T-cell (primary cell): ENCODE measurements at regions not wholly inside any gene's neighbourhood (a gene's known extent, or its start where the extent isn't known, plus 50 kb on each side); places are given as distances from the start of the nearest gene placed in this dataset.

Source experiments
- ATAC-seq, 4 experiments: fragments of 200-7000 bp in 3 of 4; fragments of 150-1000 bp in 1 of 4; cut with Tn5 transposase; replicated peaks in 1 of 4; 1 replicate in 3 of 4; 2 replicates in 1 of 4; pipeline ENCODE4 v1.10.0; 2021; ENCODE audit warnings: moderate library complexity in 3 of 4, mild to moderate bottlenecking in 2 of 4, moderate number of reproducible peaks in 1 of 4
- CTCF ChIA-PET, 2 donors: fragments of 300-600 bp; sonication (Branson Sonifier 250); formaldehyde crosslinking; loops; one replicate each; lab custom pipeline; 2022; ENCODE audit warnings: antibody characterized with exemption in 2 of 2; lab: Charles Lee
- POLR2A ChIA-PET, 2 donors: fragments of 300-600 bp; sonication (Branson Sonifier 250); formaldehyde crosslinking; loops; one replicate each; lab custom pipeline; 2022; ENCODE audit warnings: antibody characterized with exemption in 2 of 2; lab: Charles Lee
- DNase-seq, 35 experiments: peaks; one replicate each; pipeline versions ENCODE4 v3.0.0 to v3.0.0-alpha.2; 2013 to 2023
- H3K27ac ChIP-seq: one replicate; pipeline ENCODE4 v1.5.1; 2013; ENCODE audit warnings: low read length
- H3K27me3 ChIP-seq, 2 experiments: replicated peaks in 1 of 2; 1 replicate in 1 of 2; 2 replicates in 1 of 2; pipeline versions ENCODE4 v1.6.1 to v1.7.0; 2013; ENCODE audit warnings: low read length in 1 of 2, mixed read lengths in 1 of 2; ENCODE audit not compliant: control insufficient read depth in 2 of 2, insufficient read depth in 2 of 2; ENCODE audit errors: extremely low read depth in 1 of 2
- H3K36me3 ChIP-seq, 2 donors: 1 replicate in 1 of 2; 2 replicates in 1 of 2; pipeline versions ENCODE4 v1.6.1 to v1.7.0; 2013; ENCODE audit warnings: low read length in 1 of 2; ENCODE audit not compliant: control insufficient read depth in 2 of 2, insufficient read depth in 1 of 2; ENCODE audit errors: extremely low read depth in 1 of 2
- H3K4me1 ChIP-seq, 2 experiments: 1 replicate in 1 of 2; 2 replicates in 1 of 2; pipeline versions ENCODE4 v1.6.1 to v1.7.0; 2013; ENCODE audit warnings: low read length in 2 of 2, mixed read lengths in 1 of 2; ENCODE audit not compliant: insufficient read depth in 2 of 2, control insufficient read depth in 1 of 2; ENCODE audit errors: extremely low read depth in 1 of 2
- H3K4me3 ChIP-seq, 2 donors: 1 replicate in 1 of 2; 2 replicates in 1 of 2; pipeline versions ENCODE4 v1.5.1 to v1.7.0; 2013; ENCODE audit warnings: mild to moderate bottlenecking in 2 of 2, low read length in 1 of 2, moderate library complexity in 1 of 2; ENCODE audit not compliant: control insufficient read depth in 1 of 2; ENCODE audit errors: extremely low read depth in 1 of 2
- H3K9me3 ChIP-seq: 2 replicates; pipeline ENCODE4 v1.7.0; 2013
- H3K27ac Mint-ChIP-seq, 2 donors: one replicate each; pipeline ENCODE4 v1.8.0; 2020 to 2021; ENCODE audit warnings: mild to moderate bottlenecking in 2 of 2, mixed read lengths in 2 of 2
- H3K27me3 Mint-ChIP-seq, 2 donors: one replicate each; pipeline ENCODE4 v1.8.0; 2021 to 2022; ENCODE audit warnings: mixed read lengths in 2 of 2
- H3K36me3 Mint-ChIP-seq: one replicate; pipeline ENCODE4 v1.8.0; 2021; ENCODE audit warnings: mixed read lengths
- H3K4me1 Mint-ChIP-seq, 3 donors: one replicate each; pipeline ENCODE4 v1.8.0; 2020 to 2022; ENCODE audit warnings: mixed read lengths in 3 of 3, mild to moderate bottlenecking in 1 of 3
- H3K4me3 Mint-ChIP-seq, 3 donors: one replicate each; pipeline ENCODE4 v1.8.0; 2020 to 2022; ENCODE audit warnings: mild to moderate bottlenecking in 3 of 3, mixed read lengths in 3 of 3, moderate library complexity in 3 of 3
- H3K9me3 Mint-ChIP-seq, 3 donors: one replicate each; pipeline ENCODE4 v1.8.0; 2020 to 2022; ENCODE audit warnings: mixed read lengths in 3 of 3
- WGBS: methylation state at CpG from one replicate; pipeline ENCODE4 v1.1.5; 2013; ENCODE audit warnings: missing lambda C conversion rate; ENCODE audit not compliant: insufficient coverage; 5-methylcytosine and 5-hydroxymethylcytosine counted together

DNA sequence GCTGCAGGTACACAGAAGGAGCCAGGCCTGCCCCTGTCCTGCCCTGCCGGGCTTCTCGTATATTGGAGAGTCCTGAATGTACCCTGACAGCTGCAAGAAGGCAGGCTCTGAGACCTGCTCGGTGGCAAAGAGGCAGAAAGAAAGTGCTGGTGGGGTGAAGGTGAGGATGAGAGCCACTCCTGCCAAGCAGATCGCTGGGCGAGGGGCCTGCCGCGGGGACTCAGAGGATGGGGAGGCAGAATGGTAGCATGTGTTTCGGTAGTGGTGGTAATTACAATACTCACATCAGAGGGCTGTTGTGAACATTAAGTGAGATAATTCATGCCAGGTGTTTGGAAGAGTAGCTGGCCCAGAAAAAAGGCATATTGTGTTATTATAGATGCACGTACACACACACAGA lies 56.6 kb upstream of the SLC22A23 start:
- POLR2A ChIA-PET: no interaction called here
- 78% methylated on average over 3 of the region's 9 CpGs for WGBS
- Mint-ChIP-seq H3K27ac (no peak overlapping the region), H3K4me1 (no peaks in the 10 kb centered on the region), H3K9me3 (no peaks in the 10 kb centered on the region), H3K4me3 (no peak overlapping the region), H3K36me3 (no peaks in the 10 kb centered on the region), H3K27me3 (peaks cover 23 to 35% of the 10 kb centered on the region in 2 donors)
- CTCF ChIA-PET: no interaction called here
- H3K27ac ChIP-seq: no peak overlapping the region
- H3K9me3 ChIP-seq: no peaks in the 10 kb centered on the region
- peaks cover 0 to 37% of the 10 kb centered on the region in 2 experiments for H3K27me3 ChIP-seq
- H3K36me3 ChIP-seq: no peaks in the 10 kb centered on the region
- H3K4me1 ChIP-seq: no peaks in the 10 kb centered on the region
- H3K4me3 ChIP-seq: no peak overlapping the region
- no peak for ATAC-seq
- no peak for DNase-seq

DNA sequence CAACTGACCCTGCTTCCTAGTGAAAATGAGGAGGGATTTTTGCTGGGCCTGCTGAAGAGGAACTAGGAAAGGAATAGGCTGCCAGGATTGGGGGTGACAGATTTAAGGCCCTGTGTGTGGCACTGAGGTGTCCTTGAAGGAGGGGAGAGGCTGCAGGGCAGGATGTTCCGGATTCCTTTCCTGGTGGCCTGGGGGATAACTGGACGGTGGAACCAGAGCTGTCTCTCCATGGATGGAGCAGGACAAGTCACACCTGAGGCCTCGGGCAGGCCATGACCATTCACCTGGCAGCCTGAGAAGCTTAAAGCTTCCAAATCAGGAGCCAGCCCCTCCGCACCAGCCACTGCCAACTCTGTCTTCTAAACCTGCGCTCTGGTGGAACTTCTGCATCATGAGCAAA lies 56.0 kb upstream of the SLC22A23 start:
- H3K9me3 Mint-ChIP-seq: no peaks in the 10 kb centered on the region
- no peak overlapping the region for H3K4me3 Mint-ChIP-seq
- no peak overlapping the region for H3K27ac Mint-ChIP-seq
- Histone ChIP-seq H3K4me1 (no peaks in the 10 kb centered on the region), H3K36me3 (no peaks in the 10 kb centered on the region), H3K9me3 (no peaks in the 10 kb centered on the region), H3K27ac (no peak overlapping the region), H3K27me3 (peaks cover 0 to 32% of the 10 kb centered on the region in 2 experiments), H3K4me3 (no peak overlapping the region)
- H3K4me1 Mint-ChIP-seq: no peaks in the 10 kb centered on the region
- WGBS: 76% methylated on average over 5 of the region's 5 CpGs
- peaks cover 20 to 32% of the 10 kb centered on the region in 2 donors for H3K27me3 Mint-ChIP-seq
- CTCF ChIA-PET: no interaction called here
- no peaks in the 10 kb centered on the region for H3K36me3 Mint-ChIP-seq
- POLR2A ChIA-PET: no interaction called here
- DNase-seq (no peak), ATAC-seq (no peak)

DNA sequence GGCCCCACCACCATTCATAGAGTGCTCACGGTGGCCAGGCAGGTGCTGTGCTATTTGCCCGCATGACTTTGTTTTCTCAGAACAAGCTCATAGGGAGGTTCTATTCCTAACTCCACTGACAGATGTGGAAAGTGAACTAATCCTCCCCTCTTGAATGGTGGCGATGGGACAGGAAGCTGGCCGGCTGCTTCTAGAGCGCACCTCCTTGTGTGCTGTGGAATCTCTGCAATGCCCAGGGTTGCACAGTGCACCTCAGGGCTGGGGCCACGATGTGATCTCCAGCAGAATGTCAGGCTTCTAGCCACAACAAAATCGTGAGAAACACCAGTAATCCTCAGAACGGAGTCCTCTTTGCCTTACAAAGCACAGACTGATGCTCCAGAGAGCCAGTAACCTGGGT lies 53.8 kb upstream of the SLC22A23 start:
- peaks cover 20 to 36% of the 10 kb centered on the region in 2 donors for H3K27me3 Mint-ChIP-seq
- ChIA-PET POLR2A (no interaction called here), CTCF (interaction anchor here in 1 of 2 donors (0.6 kb wide), 1 partner anchor 183 kb away, joined by 3 read pairs; no protein-coding TSS in a partner anchor)
- H3K4me1 Mint-ChIP-seq: no peaks in the 10 kb centered on the region
- no peaks in the 10 kb centered on the region for H3K36me3 Mint-ChIP-seq
- Histone ChIP-seq H3K4me1 (no peaks in the 10 kb centered on the region), H3K36me3 (no peaks in the 10 kb centered on the region), H3K9me3 (no peaks in the 10 kb centered on the region), H3K27me3 (peaks cover 0 to 32% of the 10 kb centered on the region in 2 experiments), H3K27ac (no peak overlapping the region), H3K4me3 (no peak overlapping the region)
- H3K9me3 Mint-ChIP-seq: no peaks in the 10 kb centered on the region
- ATAC-seq (no peak), DNase-seq (no peak)
- H3K4me3 Mint-ChIP-seq: no peak overlapping the region
- 74% methylated on average over 3 of the region's 8 CpGs for WGBS
- no peak overlapping the region for H3K27ac Mint-ChIP-seq

DNA sequence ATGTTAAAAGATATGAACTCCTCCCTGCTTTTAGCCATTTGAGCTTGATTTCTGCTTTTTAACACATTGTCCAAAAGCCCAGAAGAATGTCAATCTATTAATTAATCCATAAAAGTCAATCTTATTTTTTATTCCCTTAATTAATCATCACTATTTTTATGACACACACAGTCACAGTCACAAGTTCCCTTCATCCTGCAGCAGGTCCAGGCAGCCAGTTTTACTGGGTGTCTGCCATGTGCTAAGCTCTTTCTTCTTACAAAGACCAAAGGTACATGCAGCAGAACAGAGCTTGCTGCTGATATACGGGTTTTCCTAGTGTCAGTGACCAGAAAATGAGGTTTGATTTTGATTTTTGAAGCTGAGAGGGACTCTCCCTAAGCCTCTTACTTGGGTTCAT lies 53.3 kb upstream of the SLC22A23 start:
- H3K36me3 Mint-ChIP-seq: no peaks in the 10 kb centered on the region
- ChIA-PET POLR2A (no interaction called here), CTCF (no interaction called here)
- no peak overlapping the region for H3K4me3 ChIP-seq
- H3K4me3 Mint-ChIP-seq: no peak overlapping the region
- no peak for ATAC-seq
- no peaks in the 10 kb centered on the region for H3K9me3 Mint-ChIP-seq
- no CpG with 5 or more reads among the region's 1 CpG for WGBS
- DNase-seq: no peak
- H3K4me1 ChIP-seq: no peaks in the 10 kb centered on the region
- H3K4me1 Mint-ChIP-seq: no peaks in the 10 kb centered on the region
- H3K36me3 ChIP-seq: no peaks in the 10 kb centered on the region
- peaks cover 20 to 36% of the 10 kb centered on the region in 2 donors for H3K27me3 Mint-ChIP-seq
- no peaks in the 10 kb centered on the region for H3K9me3 ChIP-seq
- H3K27me3 ChIP-seq: peaks cover 0 to 36% of the 10 kb centered on the region in 2 experiments
- no peak overlapping the region for H3K27ac Mint-ChIP-seq
- no peak overlapping the region for H3K27ac ChIP-seq

DNA sequence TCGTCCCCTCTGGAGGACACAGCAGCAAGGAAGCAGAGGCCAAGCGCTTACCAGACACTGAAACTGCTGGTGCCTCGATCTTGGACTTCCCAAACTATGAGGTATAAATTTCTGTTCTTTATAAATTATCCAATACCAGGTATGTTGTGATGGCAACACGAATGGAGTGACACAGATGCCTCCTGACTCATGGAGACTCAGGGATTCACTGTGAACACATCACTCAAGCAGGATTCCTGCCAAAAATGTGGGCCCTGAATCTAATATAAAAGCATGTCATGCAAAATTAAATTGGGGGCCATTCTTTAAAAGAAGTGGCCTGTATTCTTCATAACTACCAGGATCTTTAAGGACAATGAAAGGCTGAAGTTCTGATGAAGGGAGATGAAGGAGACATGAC lies 52.5 kb upstream of the SLC22A23 start:
- H3K27me3 Mint-ChIP-seq: peaks cover 18 to 31% of the 10 kb centered on the region in 2 donors
- POLR2A ChIA-PET: no interaction called here

DNA sequence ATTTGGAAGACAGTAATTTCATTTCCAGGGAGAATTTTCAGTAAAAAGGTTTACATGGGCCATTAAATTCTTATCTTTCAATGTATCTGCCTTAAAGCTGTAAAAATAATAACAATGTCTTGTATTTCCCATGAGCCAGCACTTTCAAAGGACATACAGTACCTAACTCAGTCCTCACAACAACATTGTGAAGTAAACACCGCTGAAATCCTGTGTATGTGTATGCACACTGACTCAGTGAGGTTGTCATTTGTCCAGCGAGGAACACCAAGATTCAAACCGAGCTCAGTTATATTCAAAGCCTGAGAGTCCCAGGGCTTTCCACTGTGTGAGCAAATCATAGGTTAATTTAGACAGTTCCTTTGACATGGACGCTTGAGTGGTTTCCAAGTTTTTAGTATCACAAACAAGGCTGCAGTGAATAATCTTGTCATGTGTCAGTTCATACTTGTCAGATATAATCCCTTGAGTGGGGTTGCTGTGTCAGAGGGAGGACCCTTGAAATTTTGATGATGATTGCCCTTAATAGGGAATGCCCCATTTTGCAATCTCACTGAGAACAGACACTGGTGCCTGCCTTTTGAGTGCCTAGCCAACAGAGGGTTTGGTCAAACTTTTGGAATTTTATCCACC lies 50.0 kb upstream of the SLC22A23 start:
- ChIA-PET POLR2A (no interaction called here), CTCF (no interaction called here)
- Mint-ChIP-seq H3K27ac (no peak overlapping the region), H3K4me1 (peaks cover 0 to 6% (median 0%) of the 10 kb centered on the region in 3 donors), H3K9me3 (no peaks in the 10 kb centered on the region), H3K4me3 (no peak overlapping the region), H3K36me3 (no peaks in the 10 kb centered on the region), H3K27me3 (peaks cover 13 to 19% of the 10 kb centered on the region in 2 donors)
- DNase-seq: no peak
- Histone ChIP-seq H3K4me1 (no peaks in the 10 kb centered on the region), H3K27ac (no peak overlapping the region), H3K9me3 (no peaks in the 10 kb centered on the region), H3K4me3 (no peak overlapping the region), H3K27me3 (peaks cover 0 to 12% of the 10 kb centered on the region in 2 experiments), H3K36me3 (no peaks in the 10 kb centered on the region)
- no peak for ATAC-seq
- WGBS: 70% methylated on average over 3 of the region's 4 CpGs

More for the DNA sequence above, 52.5 kb upstream of the SLC22A23 start:
- 75% methylated on average over 2 of the region's 4 CpGs for WGBS
- Mint-ChIP-seq H3K27ac (no peak overlapping the region), H3K4me3 (no peak overlapping the region), H3K9me3 (no peaks in the 10 kb centered on the region), H3K36me3 (no peaks in the 10 kb centered on the region), H3K4me1 (peaks cover 0 to 3% (median 0%) of the 10 kb centered on the region in 3 donors)
- Histone ChIP-seq H3K4me1 (no peaks in the 10 kb centered on the region), H3K4me3 (no peak overlapping the region), H3K27ac (no peak overlapping the region), H3K27me3 (peaks cover 0 to 30% of the 10 kb centered on the region in 2 experiments), H3K36me3 (no peaks in the 10 kb centered on the region), H3K9me3 (no peaks in the 10 kb centered on the region)
- no peak for DNase-seq
- ATAC-seq: no peak
- CTCF ChIA-PET: no interaction called here
